ENCODE measurements at regions not wholly inside any gene's neighbourhood (a gene's known extent, or its start where the extent isn't known, plus 50 kb on each side); places are given as distances from the start of the nearest gene placed in this dataset.

DNA sequence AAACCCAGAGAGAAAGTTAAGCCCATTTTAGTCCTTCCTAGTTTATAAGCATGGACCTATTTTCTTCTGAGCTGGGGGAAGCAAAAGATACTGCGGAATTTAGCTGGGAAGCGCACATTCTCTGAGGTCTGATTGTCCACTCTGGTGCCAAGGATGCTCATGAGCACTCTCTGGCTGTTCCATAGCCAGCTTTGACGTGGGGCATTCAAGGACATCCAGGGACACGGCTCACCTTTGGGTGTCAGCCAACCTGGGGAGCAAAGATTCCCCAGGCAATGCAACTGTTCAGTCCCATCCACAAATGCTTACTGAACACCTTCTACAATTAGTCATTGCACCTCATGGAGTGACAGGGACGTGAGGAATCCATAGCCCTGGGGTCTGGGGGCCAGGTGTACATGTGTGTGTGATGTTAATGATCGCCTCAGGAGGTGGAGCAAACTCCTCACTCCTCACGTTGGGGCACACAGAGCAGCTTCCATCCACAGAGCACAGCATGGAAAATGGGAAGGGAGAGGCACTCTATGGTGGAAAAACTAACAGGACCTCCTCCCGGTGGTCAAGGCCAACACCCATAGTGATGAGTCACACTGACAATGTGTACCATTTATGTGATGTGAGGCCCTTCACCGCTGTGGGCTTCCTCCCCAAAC, 67.5 kb upstream of the IGFBP3 start:
- Histone ChIP-seq H3K27ac (ENCODE audit: low read depth, low read length, poor library complexity, severe bottlenecking) (no peak overlapping the region), H3K4me1 (ENCODE audit: insufficient read depth, low read length, poor library complexity, severe bottlenecking) (no peaks in the 10 kb centered on the region), H3K36me3 (ENCODE audit: insufficient read depth, low read length) (no peaks in the 10 kb centered on the region), H4K20me1 (ENCODE audit: insufficient read depth, low read length) (no peaks in the 10 kb centered on the region), H3K79me2 (ENCODE audit: insufficient read depth, low read depth, low read length) (no peaks in the 10 kb centered on the region), H3K4me3 (ENCODE audit: low read depth, low read length, poor library complexity, severe bottlenecking) (no peak overlapping the region), H3K9me3 (ENCODE audit: low read length) (no peaks in the 10 kb centered on the region), H2AFZ (ENCODE audit: low read length) (no peak overlapping the region), H3K4me2 (ENCODE audit: low read length) (no peak overlapping the region), H3K9me2 (ENCODE audit: insufficient read depth, low read length) (no peaks in the 10 kb centered on the region)
- TF ChIP-seq EZH2phosphoT487 (IDR thresholded peaks at IDR 0.05; ENCODE audit: borderline replicate concordance, low read depth, low read length), result no peak
- TF ChIP-seq CTCF (conservative IDR thresholded peaks at IDR 0.05; ENCODE audit: low read length), result no peak
- intact Hi-C loops (cut with micrococcal nuclease; ENCODE audit: unreplicated experiment), result no loop called here
- ChIA-PET POLR2A (no interaction called here), CTCF (ENCODE audit: unreplicated experiment) (no interaction called here)
- DNase-seq (ENCODE audit: low spot score), result no peak
- BruUV-seq (replicated peaks), result no TSS peak

DNA sequence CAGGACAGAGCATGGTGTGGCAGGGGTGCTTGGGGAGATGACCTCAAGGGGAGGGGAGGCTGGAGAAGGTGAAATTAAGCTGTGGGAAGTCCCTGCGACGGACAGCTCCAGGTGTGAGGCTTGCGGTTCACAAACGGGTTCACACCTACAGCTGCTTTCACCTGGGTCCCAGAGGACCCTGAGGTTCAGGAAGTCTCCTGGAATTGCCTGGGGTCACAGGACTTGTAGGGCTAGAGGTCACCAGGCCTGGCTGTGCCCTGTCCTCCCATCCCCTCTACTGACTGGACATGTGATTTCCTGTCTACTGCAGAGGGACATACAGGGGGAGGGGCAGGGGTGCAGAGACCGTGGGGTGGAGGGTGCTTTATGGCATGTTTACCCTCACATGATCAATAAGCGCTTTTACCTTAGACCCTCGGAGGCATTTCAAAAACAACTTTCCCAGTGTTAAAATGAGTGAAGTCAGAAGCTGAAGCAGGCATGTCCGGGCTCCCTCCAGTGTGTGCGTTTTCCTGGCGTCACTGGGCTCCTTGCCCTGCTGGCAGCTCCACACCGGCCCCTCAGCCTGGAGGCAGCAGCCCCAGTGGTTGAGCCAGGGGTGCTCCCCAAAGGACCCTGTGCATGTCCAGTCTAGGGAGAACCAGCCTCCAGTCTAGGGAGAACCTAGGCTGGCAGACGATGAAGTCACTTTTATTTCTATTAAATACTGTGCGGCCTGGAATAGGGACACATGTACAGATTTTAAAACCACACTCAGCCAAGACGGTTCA, 66.6 kb upstream of the IGFBP3 start:
- Histone ChIP-seq H3K4me1 (ENCODE audit: insufficient read depth, low read length, poor library complexity, severe bottlenecking) (no peaks in the 10 kb centered on the region), H3K9me2 (ENCODE audit: insufficient read depth, low read length) (no peaks in the 10 kb centered on the region), H3K4me3 (ENCODE audit: low read depth, low read length, poor library complexity, severe bottlenecking) (no peak overlapping the region), H3K27ac (ENCODE audit: low read depth, low read length, poor library complexity, severe bottlenecking) (no peak overlapping the region), H3K4me2 (ENCODE audit: low read length) (no peak overlapping the region), H4K20me1 (ENCODE audit: insufficient read depth, low read length) (no peaks in the 10 kb centered on the region), H3K79me2 (ENCODE audit: insufficient read depth, low read depth, low read length) (no peaks in the 10 kb centered on the region), H3K9me3 (ENCODE audit: low read length) (no peaks in the 10 kb centered on the region), H2AFZ (ENCODE audit: low read length) (no peak overlapping the region), H3K36me3 (ENCODE audit: insufficient read depth, low read length) (no peaks in the 10 kb centered on the region)
- intact Hi-C loops (cut with micrococcal nuclease; ENCODE audit: unreplicated experiment), result no loop called here
- BruUV-seq (replicated peaks), result no TSS peak
- ChIA-PET CTCF (ENCODE audit: unreplicated experiment) (no interaction called here), POLR2A (no interaction called here)
- no peak for DNase-seq (ENCODE audit: low spot score)
- TF ChIP-seq EZH2phosphoT487 (IDR thresholded peaks at IDR 0.05; ENCODE audit: borderline replicate concordance, low read depth, low read length) (no peak), CTCF (conservative IDR thresholded peaks at IDR 0.05; ENCODE audit: low read length) (no peak)
